ENCODE measurements at regions not wholly inside any gene's neighbourhood (a gene's known extent, or its start where the extent isn't known, plus 50 kb on each side); places are given as distances from the start of the nearest gene placed in this dataset.
A peak's percentile ranks its signal among the peaks of the same experiment; 100 is the strongest.
"Not testable (repeated sequence)": the region's sequence is repeated elsewhere in the genome, so short reads cannot be mapped to it uniquely, and the experiment has no call there.

GRCh38 chr16:46395391-46395921 is 225.7 kb downstream of the SHCBP1 start:
- in situ Hi-C loops (cut with HindIII; ENCODE audit: extremely low pct_ligation_motif_present, low pct_unique_long_range_greater_than_20kb); H3K4me1 ChIP-seq (ENCODE audit: insufficient read depth, low read length); BruUV-seq (replicated peaks): not testable (repeated sequence)

More at GRCh38 chr16:46395391-46395921, 225.7 kb downstream of the SHCBP1 start:
- H3K36me3 ChIP-seq (replicated peaks in 1 of 2; ENCODE audit: control insufficient read depth in 1 of 2, insufficient read depth in 2 of 2, low read length in 2 of 2); ATAC-seq; POLR2A ChIA-PET; H3K4me2 ChIP-seq (ENCODE audit: low read depth, low read length); H4K20me1 ChIP-seq (ENCODE audit: insufficient read depth, low read length); H3K27me3 ChIP-seq (ENCODE audit: control insufficient read depth in 1 of 2, insufficient read depth in 2 of 2, low read length in 2 of 2); intact Hi-C loops (cut with micrococcal nuclease; ENCODE audit: unreplicated experiment); H2AFZ ChIP-seq (ENCODE audit: low read length); CTCF ChIA-PET (ENCODE audit: low intra/inter-chr PET ratio, low total read pairs); H3K4me3 ChIP-seq (replicated peaks in 1 of 3; ENCODE audit: insufficient read depth in 1 of 3, low read depth in 2 of 3, low read length in 3 of 3); H3K79me2 ChIP-seq (ENCODE audit: insufficient read depth, low read length); H3K27ac ChIP-seq (ENCODE audit: extremely low read length, insufficient read depth, low read length); FAIRE-seq; H3K9ac ChIP-seq (ENCODE audit: insufficient read depth, low read depth, low read length): not testable (repeated sequence)
- WGBS (ENCODE audit: low lambda C conversion rate) = 41% methylated on average over 23 of the region's 23 CpGs
- DNase-seq (ENCODE audit: low spot score) = peak; percentile 45
- TF ChIP-seq BATF2 (CRISPR knock-in tag; IDR thresholded peaks at IDR 0.05) (peak; percentile 57), ZNF589 (CRISPR knock-in tag; conservative IDR thresholded peaks at IDR 0.05) (peak; percentile 93; the same call in 1 of the 2 replicates), ATF4 (CRISPR knock-in tag; IDR thresholded peaks at IDR 0.05) (peak in 1 of 2 experiments; percentile 44; a peak in 1 of 4 replicates), ZBTB2 (CRISPR knock-in tag; IDR thresholded peaks at IDR 0.05; ENCODE audit: low read depth) (peak; percentile 61; the same call in 1 of the 2 replicates), ZNF780A (CRISPR knock-in tag; IDR thresholded peaks at IDR 0.05) (peak; percentile 94), ZNF562 (CRISPR knock-in tag; IDR thresholded peaks at IDR 0.05; ENCODE audit: borderline replicate concordance) (0 out of 2 replicates have a peak, but pooled peaks have one; percentile 62), SKIL (CRISPR knock-in tag; IDR thresholded peaks at IDR 0.05; ENCODE audit: borderline replicate concordance) (peak; percentile 82), ZNF496 (CRISPR knock-in tag; IDR thresholded peaks at IDR 0.05; ENCODE audit: insufficient replicate concordance) (peak; percentile 39), JDP2 (CRISPR knock-in tag; IDR thresholded peaks at IDR 0.05; ENCODE audit: borderline replicate concordance) (peak; percentile 36; the same call in 1 of the 2 replicates), JUNB (CRISPR knock-in tag; IDR thresholded peaks at IDR 0.05; ENCODE audit: borderline replicate concordance) (peak; percentile 90), HOXA9 (CRISPR knock-in tag; IDR thresholded peaks at IDR 0.05; ENCODE audit: borderline replicate concordance) (peak; percentile 90), ZNF841 (CRISPR knock-in tag; IDR thresholded peaks at IDR 0.05; ENCODE audit: borderline replicate concordance) (0 out of 2 replicates have a peak, but pooled peaks have one; percentile 84), HOXA7 (CRISPR knock-in tag; IDR thresholded peaks at IDR 0.05) (peak; percentile 94; the same call in 1 of the 2 replicates), ZNF672 (CRISPR knock-in tag; IDR thresholded peaks at IDR 0.05) (peak; percentile 82; the same call in 1 of the 2 replicates), GRHL1 (CRISPR knock-in tag; conservative IDR thresholded peaks at IDR 0.05) (peak; percentile 49; the same call in 1 of the 2 replicates)
- peaks cover 16% of the 10 kb centered on the region for H3K9me3 ChIP-seq (ENCODE audit: low read length)
